GM12864 (cell line): ENCODE measurements at regions not wholly inside any gene's neighbourhood (a gene's known extent, or its start where the extent isn't known, plus 50 kb on each side); places are given as distances from the start of the nearest gene placed in this dataset.

Source experiments
- DNase-seq: peaks from one replicate; pipeline ENCODE4 v3.0.0-alpha.2; 2011; ENCODE audit warnings: low read depth
- H3K4me3 ChIP-seq: 2 replicates; pipeline ENCODE4 v1.5.1; 2011; ENCODE audit warnings: mild to moderate bottlenecking, low read depth, low read length, control low read depth
- CTCF ChIP-seq: IDR thresholded peaks from 2 replicates; pipeline ENCODE4 v1.5.1; 2011; ENCODE audit warnings: low read depth, mild to moderate bottlenecking, moderate library complexity, low read length, control low read depth, inconsistent platforms; ENCODE audit errors: missing control alignments

- DNase-seq = no peak
- no peak for TF ChIP-seq CTCF
- H3K4me3 ChIP-seq = no peak overlapping the region
Observed at GRCh38 chr10:88042160-88043100, 179.0 kb downstream of the PTEN start.

GRCh38 chr10:88045096-88045495 lies 181.7 kb downstream of the PTEN start:
- H3K4me3 ChIP-seq = no peak overlapping the region
- DNase-seq = no peak
- TF ChIP-seq CTCF = no peak

- DNase-seq = no peak
- no peak overlapping the region for H3K4me3 ChIP-seq
- no peak for TF ChIP-seq CTCF
Observed at GRCh38 chr10:88045656-88046415, 182.4 kb downstream of the PTEN start.

- TF ChIP-seq CTCF = no peak
- no peak overlapping the region for H3K4me3 ChIP-seq
- DNase-seq = no peak
Observed at GRCh38 chr10:88047579-88047978, 184.2 kb downstream of the PTEN start.

- DNase-seq = no peak
- H3K4me3 ChIP-seq = no peak overlapping the region
- no peak for TF ChIP-seq CTCF
Observed at GRCh38 chr10:88048312-88048711, 184.9 kb downstream of the PTEN start.

- no peak for TF ChIP-seq CTCF
- no peak overlapping the region for H3K4me3 ChIP-seq
- no peak for DNase-seq
Observed at GRCh38 chr10:88049204-88049603, 185.8 kb downstream of the PTEN start.
